ENCODE measurements at regions not wholly inside any gene's neighbourhood (a gene's known extent, or its start where the extent isn't known, plus 50 kb on each side); places are given as distances from the start of the nearest gene placed in this dataset.

- DNase-seq: no peak
- Histone ChIP-seq H3K9me3 (no peaks in the 10 kb centered on the region), H3K36me3 (no peaks in the 10 kb centered on the region), H3K4me1 (peaks cover 13% of the 10 kb centered on the region), H3K27me3 (no peaks in the 10 kb centered on the region), H3K4me3 (ENCODE audit: low read depth, low read length) (no peak overlapping the region)
- TF ChIP-seq CTCF (IDR thresholded peaks at IDR 0.05; ENCODE audit: low read depth, low read length): no peak
Measured at GRCh38 chr13:79906345-79906744, 425.4 kb downstream of the NDFIP2 start.

DNA sequence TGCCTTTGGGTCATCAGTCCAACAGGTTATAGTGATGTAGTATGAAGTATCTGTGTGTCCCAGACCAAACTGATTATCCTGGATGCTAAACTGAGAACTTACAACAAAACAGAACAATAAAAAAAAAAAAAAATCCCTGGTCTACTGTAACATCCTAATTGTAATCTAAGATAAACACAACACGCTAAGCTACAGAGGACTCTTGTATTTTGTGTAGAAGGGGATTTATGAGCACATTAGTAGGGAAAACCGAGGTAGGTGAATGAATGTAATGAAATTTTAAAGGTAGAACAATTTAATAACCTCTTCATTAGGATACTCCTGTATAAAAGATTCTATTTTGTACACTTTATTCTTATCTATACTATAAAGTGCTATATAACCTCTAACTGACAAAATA lies 424.1 kb downstream of the NDFIP2 start:
- Histone ChIP-seq H3K9me3 (no peaks in the 10 kb centered on the region), H3K4me3 (ENCODE audit: low read depth, low read length) (no peak overlapping the region), H3K27me3 (no peaks in the 10 kb centered on the region), H3K4me1 (peaks cover 18% of the 10 kb centered on the region), H3K36me3 (no peaks in the 10 kb centered on the region)
- no peak for DNase-seq
- TF ChIP-seq CTCF (IDR thresholded peaks at IDR 0.05; ENCODE audit: low read depth, low read length): no peak

DNA sequence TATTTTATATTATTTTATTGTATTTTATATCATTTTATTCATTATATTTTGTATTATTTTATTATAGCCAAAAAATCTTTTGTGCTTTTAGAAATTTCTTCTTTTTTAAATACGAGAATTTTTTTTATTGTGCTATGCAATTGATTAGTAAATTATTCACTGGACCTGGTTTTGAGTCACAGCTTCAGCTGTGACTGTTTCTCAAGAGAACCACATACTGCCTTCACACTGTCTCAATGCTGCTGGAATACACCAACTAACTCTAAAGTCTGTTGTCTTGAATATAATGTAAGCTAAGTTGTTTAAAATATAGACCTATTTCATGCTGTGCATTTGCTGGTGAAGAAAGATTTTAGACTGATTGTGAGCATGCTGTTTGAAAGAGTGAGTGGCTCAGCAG lies 423.6 kb downstream of the NDFIP2 start:
- TF ChIP-seq CTCF (IDR thresholded peaks at IDR 0.05; ENCODE audit: low read depth, low read length): no peak
- Histone ChIP-seq H3K27me3 (no peaks in the 10 kb centered on the region), H3K4me3 (ENCODE audit: low read depth, low read length) (no peak overlapping the region), H3K4me1 (peaks cover 18% of the 10 kb centered on the region), H3K36me3 (no peaks in the 10 kb centered on the region), H3K9me3 (no peaks in the 10 kb centered on the region)
- DNase-seq: no peak

GRCh38 chr13:79901336-79901735 lies 420.4 kb downstream of the NDFIP2 start:
- no peak overlapping the region for H3K4me3 ChIP-seq (ENCODE audit: low read depth, low read length)

DNA sequence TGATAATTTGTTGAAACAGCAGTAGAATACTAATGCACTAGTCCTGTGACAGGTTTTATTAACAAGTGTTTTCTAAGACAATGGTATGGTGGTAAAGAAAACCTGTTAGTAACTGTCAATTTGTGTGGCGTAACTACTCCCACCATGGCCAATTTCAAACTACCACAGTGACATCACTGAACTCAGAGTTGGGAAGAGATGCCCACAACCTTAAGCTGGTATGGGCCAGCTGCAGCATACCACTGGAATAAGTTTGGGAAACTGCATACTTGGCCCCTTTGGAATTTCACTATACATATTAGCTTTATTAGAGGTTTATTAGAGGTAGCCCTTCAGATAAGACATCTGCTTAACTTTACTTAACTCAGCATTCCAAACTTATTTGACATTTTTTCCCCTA lies 419.4 kb downstream of the NDFIP2 start:
- H3K4me3 ChIP-seq (ENCODE audit: low read depth, low read length): no peak overlapping the region
- H3K27me3 ChIP-seq: no peaks in the 10 kb centered on the region
- no peak for DNase-seq
- H3K36me3 ChIP-seq: no peaks in the 10 kb centered on the region
- peaks cover 18% of the 10 kb centered on the region for H3K4me1 ChIP-seq
- TF ChIP-seq CTCF (IDR thresholded peaks at IDR 0.05; ENCODE audit: low read depth, low read length): no peak
- no peaks in the 10 kb centered on the region for H3K9me3 ChIP-seq

More at GRCh38 chr13:79901336-79901735, 420.4 kb downstream of the NDFIP2 start:
- Histone ChIP-seq H3K9me3 (no peaks in the 10 kb centered on the region), H3K36me3 (no peaks in the 10 kb centered on the region), H3K27me3 (no peaks in the 10 kb centered on the region), H3K4me1 (peaks cover 18% of the 10 kb centered on the region)
- peak; percentile 46 for DNase-seq
- TF ChIP-seq CTCF (IDR thresholded peaks at IDR 0.05; ENCODE audit: low read depth, low read length): peak; percentile 46

GRCh38 chr13:79898996-79899395 lies 418.0 kb downstream of the NDFIP2 start:
- Histone ChIP-seq H3K9me3 (no peaks in the 10 kb centered on the region), H3K36me3 (no peaks in the 10 kb centered on the region), H3K4me1 (peaks cover 11% of the 10 kb centered on the region), H3K4me3 (ENCODE audit: low read depth, low read length) (no peak overlapping the region), H3K27me3 (no peaks in the 10 kb centered on the region)
- no peak for DNase-seq
- no peak for TF ChIP-seq CTCF (IDR thresholded peaks at IDR 0.05; ENCODE audit: low read depth, low read length)

All from BE2C (cell line).